ENCODE measurements at regions not wholly inside any gene's neighbourhood (a gene's known extent, or its start where the extent isn't known, plus 50 kb on each side); places are given as distances from the start of the nearest gene placed in this dataset.

GRCh38 chr1:82079607-82080006, 278.9 kb downstream of the ADGRL2 start:
- TF ChIP-seq CTCF (IDR thresholded peaks at IDR 0.05; ENCODE audit: insufficient read depth, low read length), result no peak
- no peak overlapping the region for H3K4me3 ChIP-seq (ENCODE audit: low read depth, low read length)
- DNase-seq (ENCODE audit: low read depth), result no peak

GRCh38 chr1:82073659-82074058, 272.9 kb downstream of the ADGRL2 start:
- no peak for TF ChIP-seq CTCF (IDR thresholded peaks at IDR 0.05; ENCODE audit: insufficient read depth, low read length)
- no peak overlapping the region for H3K4me3 ChIP-seq (ENCODE audit: low read depth, low read length)

DNA sequence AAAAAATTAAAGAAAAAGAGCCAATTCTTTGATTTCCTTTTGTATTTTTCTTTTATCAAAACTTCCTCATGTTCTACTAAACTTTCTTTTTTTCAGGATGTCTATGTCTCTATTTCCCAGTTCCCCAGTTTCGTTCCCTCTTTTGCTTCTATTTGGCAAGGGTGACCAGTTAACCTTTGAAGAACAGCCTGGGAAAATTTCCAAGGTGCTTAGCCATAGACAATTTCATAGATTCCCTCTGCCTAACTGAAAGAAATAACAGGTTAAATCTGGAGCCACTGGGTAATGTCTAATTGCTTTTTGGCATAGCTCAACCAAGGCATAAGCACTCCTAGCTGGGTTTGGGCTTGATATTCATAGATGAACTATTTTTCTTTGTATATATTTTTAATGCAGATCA, 272.3 kb downstream of the ADGRL2 start:
- H3K4me3 ChIP-seq (ENCODE audit: low read depth, low read length), result no peak overlapping the region
- no peak for DNase-seq (ENCODE audit: low read depth)
- no peak for TF ChIP-seq CTCF (IDR thresholded peaks at IDR 0.05; ENCODE audit: insufficient read depth, low read length)

More at GRCh38 chr1:82073659-82074058, 272.9 kb downstream of the ADGRL2 start:
- DNase-seq (ENCODE audit: low read depth), result no peak

DNA sequence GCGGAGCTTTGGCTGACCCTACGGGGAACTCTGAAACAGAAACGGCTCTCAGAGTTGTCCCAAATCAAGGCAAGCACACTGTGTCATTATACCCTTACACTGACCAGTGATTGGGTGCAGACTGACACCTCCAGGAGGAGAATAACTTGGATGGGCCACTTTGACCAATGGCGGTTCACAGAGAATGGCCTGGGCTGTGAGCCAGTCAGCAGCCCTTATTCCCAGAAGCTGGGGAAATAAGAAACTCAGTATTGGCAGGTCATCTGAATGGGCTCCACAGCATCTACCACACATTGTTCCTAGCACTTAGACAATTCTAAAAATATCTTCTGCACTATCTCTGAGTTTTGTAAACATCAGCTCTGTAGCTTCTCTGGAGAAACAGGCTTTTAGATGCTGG, 265.2 kb downstream of the ADGRL2 start:
- H3K4me3 ChIP-seq (ENCODE audit: low read depth, low read length), result no peak overlapping the region
- DNase-seq (ENCODE audit: low read depth), result no peak
- TF ChIP-seq CTCF (IDR thresholded peaks at IDR 0.05; ENCODE audit: insufficient read depth, low read length), result no peak

DNA sequence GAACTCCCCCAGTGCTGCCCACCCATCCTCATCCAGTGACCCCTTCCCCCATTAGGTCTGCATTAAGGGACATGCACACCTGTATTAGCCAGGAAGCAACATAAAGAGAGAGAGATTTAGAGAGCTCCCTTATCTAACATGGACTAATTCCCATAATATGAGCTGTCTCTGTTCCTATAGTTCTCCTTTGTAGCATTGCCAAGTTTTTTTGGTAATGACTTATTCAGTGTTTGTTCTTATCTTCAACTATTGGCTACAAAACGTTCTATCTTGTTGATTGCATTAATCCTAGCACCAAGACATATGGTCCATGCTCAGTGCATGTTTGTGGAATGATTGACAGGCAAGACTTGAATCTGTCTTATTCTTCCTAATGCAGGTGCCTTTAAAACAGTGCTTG, 264.0 kb downstream of the ADGRL2 start:
- no peak for TF ChIP-seq CTCF (IDR thresholded peaks at IDR 0.05; ENCODE audit: insufficient read depth, low read length)
- H3K4me3 ChIP-seq (ENCODE audit: low read depth, low read length), result no peak overlapping the region
- DNase-seq (ENCODE audit: low read depth), result peak; percentile 10

GRCh38 chr1:82062206-82062605, 261.5 kb downstream of the ADGRL2 start:
- no peak for DNase-seq (ENCODE audit: low read depth)
- TF ChIP-seq CTCF (IDR thresholded peaks at IDR 0.05; ENCODE audit: insufficient read depth, low read length), result no peak
- H3K4me3 ChIP-seq (ENCODE audit: low read depth, low read length), result no peak overlapping the region

DNA sequence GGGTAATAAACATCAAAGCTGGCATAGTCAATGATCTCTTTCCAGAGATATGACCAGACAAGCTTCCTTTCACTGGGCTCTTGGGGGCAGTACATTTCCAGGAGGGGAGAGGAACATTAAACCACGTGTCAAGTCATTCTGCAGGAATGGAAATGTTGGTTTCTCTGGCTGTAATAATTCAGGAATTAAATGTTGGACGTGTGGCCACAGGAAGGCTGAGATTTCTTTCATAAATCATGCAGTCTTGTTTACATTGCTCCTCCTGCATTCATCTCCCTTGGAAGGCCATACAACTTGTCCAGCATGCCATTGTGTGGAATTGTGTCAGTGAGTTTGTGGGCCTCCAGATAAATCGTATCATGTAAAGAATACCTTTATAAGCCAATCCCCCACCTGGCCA, 259.2 kb downstream of the ADGRL2 start:
- no peak for TF ChIP-seq CTCF (IDR thresholded peaks at IDR 0.05; ENCODE audit: insufficient read depth, low read length)
- DNase-seq (ENCODE audit: low read depth), result peak; percentile 5
- no peak overlapping the region for H3K4me3 ChIP-seq (ENCODE audit: low read depth, low read length)
